DND-41 (cell line): ENCODE measurements at regions not wholly inside any gene's neighbourhood (a gene's known extent, or its start where the extent isn't known, plus 50 kb on each side); places are given as distances from the start of the nearest gene placed in this dataset.

Experiments
- ATAC-seq: fragments of 200-7000 bp; cut with Tn5 transposase; 3 replicates; pipeline ENCODE4 v1.9.1; 2021; ENCODE audit warnings: low read depth; ENCODE audit not compliant: insufficient read depth
- DNase-seq: peaks from one replicate; pipeline ENCODE4 v3.0.0-alpha.2; 2020
- H2AFZ ChIP-seq: 2 replicates; pipeline ENCODE4 v1.6.0; 2012; ENCODE audit warnings: low read depth, low read length
- H3K27ac ChIP-seq: 2 replicates; pipeline ENCODE4 v1.5.1; 2012; ENCODE audit warnings: low read length, inconsistent platforms
- H3K27me3 ChIP-seq: fragments of 200-600 bp; sonication (generic); 2 replicates; pipeline ENCODE4 v1.6.0; 2012; ENCODE audit warnings: low read length, mild to moderate bottlenecking, inconsistent platforms; ENCODE audit not compliant: insufficient read depth, poor library complexity
- H3K36me3 ChIP-seq: 2 replicates; pipeline ENCODE4 v1.5.1; 2012; ENCODE audit warnings: low read length, inconsistent platforms; ENCODE audit not compliant: insufficient read depth
- H3K4me1 ChIP-seq: 2 replicates; pipeline ENCODE4 v1.5.1; 2012; ENCODE audit warnings: mild to moderate bottlenecking, low read length; ENCODE audit not compliant: insufficient read depth
- H3K4me2 ChIP-seq: 2 replicates; pipeline ENCODE4 v1.6.0; 2012; ENCODE audit warnings: mild to moderate bottlenecking, moderate library complexity, low read length, inconsistent platforms; ENCODE audit not compliant: insufficient read depth
- H3K4me3 ChIP-seq, 2 experiments: fragments of 200-600 bp in 1 of 2; shearing (Covaris generic) in 1 of 2; 2 replicates each; pipeline ENCODE4 v1.5.1; 2012 to 2016; ENCODE audit warnings: inconsistent platforms in 2 of 2, low read length in 2 of 2, mild to moderate bottlenecking in 2 of 2, low read depth in 1 of 2, moderate library complexity in 1 of 2
- H3K79me2 ChIP-seq: 2 replicates; pipeline ENCODE4 v1.6.0; 2012; ENCODE audit warnings: low read length, inconsistent platforms; ENCODE audit not compliant: insufficient read depth
- H3K9ac ChIP-seq: 2 replicates; pipeline ENCODE4 v1.6.0; 2012; ENCODE audit warnings: low read depth, mild to moderate bottlenecking, inconsistent platforms, low read length, moderate library complexity
- H3K9me3 ChIP-seq: 2 replicates; pipeline ENCODE4 v1.5.1; 2012; ENCODE audit warnings: low read length, moderate library complexity, mild to moderate bottlenecking, inconsistent platforms; ENCODE audit not compliant: insufficient read depth, severe bottlenecking
- H4K20me1 ChIP-seq: 2 replicates; pipeline ENCODE4 v1.6.0; 2012; ENCODE audit warnings: low read length; ENCODE audit not compliant: insufficient read depth
- CTCF ChIP-seq: IDR thresholded peaks from 2 replicates; pipeline ENCODE4 v1.5.1; 2012; ENCODE audit warnings: borderline replicate concordance, low read length, moderate library complexity, mild to moderate bottlenecking; ENCODE audit not compliant: poor library complexity, severe bottlenecking; ENCODE audit errors: extremely low read depth
- EZH2 ChIP-seq: IDR thresholded peaks from 3 replicates; pipeline ENCODE4 v1.6.1; 2012; ENCODE audit warnings: borderline replicate concordance, low read depth, mild to moderate bottlenecking, moderate library complexity, low read length, inconsistent platforms; ENCODE audit not compliant: severe bottlenecking

DNA sequence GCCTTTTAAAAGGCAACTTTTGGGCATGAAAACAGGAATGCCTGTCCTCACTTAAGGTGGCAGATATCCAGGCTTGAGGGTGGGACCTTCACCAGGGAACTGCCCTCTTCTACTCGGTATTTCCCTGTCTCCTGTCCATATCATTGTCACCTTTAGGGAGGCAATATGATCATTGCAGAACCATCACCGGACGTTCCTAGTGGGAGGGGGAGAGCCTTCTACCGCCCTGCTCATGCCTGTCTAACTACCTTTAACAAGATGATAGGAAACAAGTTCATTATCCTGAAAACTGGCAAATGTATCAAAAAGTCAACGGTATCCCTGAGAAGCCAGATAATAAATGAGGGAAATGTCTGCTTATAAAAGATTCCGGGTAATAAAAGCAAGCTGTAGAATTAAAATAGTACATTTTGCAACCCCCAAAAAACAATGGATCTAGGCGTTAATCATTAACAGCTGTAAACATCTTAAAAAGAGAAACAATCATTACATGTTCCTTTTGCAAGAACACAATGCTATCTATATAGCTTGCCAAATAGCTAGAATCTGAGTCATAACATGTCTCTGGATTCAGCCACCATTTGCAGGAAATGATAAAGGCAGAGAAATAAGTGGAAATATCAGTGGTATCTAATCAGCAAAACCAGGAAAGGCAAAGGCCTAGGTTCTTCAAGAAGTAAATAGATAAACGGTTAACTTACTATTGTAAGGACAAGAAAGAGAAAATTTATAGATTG is 852.9 kb upstream of the ADGRL4 start:
- no peak overlapping the region for H3K27ac ChIP-seq
- H3K9ac ChIP-seq: no peak overlapping the region
- TF ChIP-seq EZH2: no peak
- no peak for TF ChIP-seq CTCF
- no peak overlapping the region for H3K4me2 ChIP-seq
- H3K4me3 ChIP-seq: no peak overlapping the region
- H3K27me3 ChIP-seq: no peaks in the 10 kb centered on the region
- no peak for DNase-seq
- H4K20me1 ChIP-seq: no peaks in the 10 kb centered on the region
- no peak overlapping the region for H2AFZ ChIP-seq
- H3K79me2 ChIP-seq: no peaks in the 10 kb centered on the region
- ATAC-seq: no peak
- H3K9me3 ChIP-seq: no peaks in the 10 kb centered on the region
- no peaks in the 10 kb centered on the region for H3K4me1 ChIP-seq
- no peaks in the 10 kb centered on the region for H3K36me3 ChIP-seq

GRCh38 chr1:79852004-79852403 is 845.5 kb upstream of the ADGRL4 start:
- H4K20me1 ChIP-seq: no peaks in the 10 kb centered on the region

GRCh38 chr1:79849388-79849787 is 842.9 kb upstream of the ADGRL4 start:
- no peak overlapping the region for H3K9ac ChIP-seq

More at GRCh38 chr1:79852004-79852403, 845.5 kb upstream of the ADGRL4 start:
- Histone ChIP-seq H3K27me3 (no peaks in the 10 kb centered on the region), H3K4me3 (no peak overlapping the region), H3K79me2 (no peaks in the 10 kb centered on the region), H3K4me1 (no peaks in the 10 kb centered on the region), H2AFZ (no peak overlapping the region), H3K9me3 (no peaks in the 10 kb centered on the region), H3K4me2 (no peak overlapping the region), H3K27ac (no peak overlapping the region), H3K36me3 (no peaks in the 10 kb centered on the region), H3K9ac (no peak overlapping the region)
- DNase-seq (no peak), ATAC-seq (no peak)
- TF ChIP-seq CTCF (no peak), EZH2 (no peak)

More at GRCh38 chr1:79849388-79849787, 842.9 kb upstream of the ADGRL4 start:
- Histone ChIP-seq H3K27me3 (no peaks in the 10 kb centered on the region), H3K4me1 (no peaks in the 10 kb centered on the region), H3K79me2 (no peaks in the 10 kb centered on the region), H3K36me3 (no peaks in the 10 kb centered on the region), H3K27ac (no peak overlapping the region), H2AFZ (no peak overlapping the region), H4K20me1 (no peaks in the 10 kb centered on the region), H3K4me2 (no peak overlapping the region), H3K9me3 (no peaks in the 10 kb centered on the region), H3K4me3 (no peak overlapping the region)
- DNase-seq (no peak), ATAC-seq (no peak)
- TF ChIP-seq EZH2 (no peak), CTCF (no peak)
